PFSK-1 (cell line): ENCODE measurements at regions not wholly inside any gene's neighbourhood (a gene's known extent, or its start where the extent isn't known, plus 50 kb on each side); places are given as distances from the start of the nearest gene placed in this dataset.

Experiments used
- POLR2AphosphoS5 ChIP-seq: IDR thresholded peaks from 2 replicates; pipeline ENCODE4 v1.6.1; 2012; ENCODE audit warnings: low read depth, mild to moderate bottlenecking, control low read depth, low read length, moderate library complexity
- SIN3A ChIP-seq: IDR thresholded peaks from 2 replicates; pipeline ENCODE4 v1.6.1; 2012; ENCODE audit warnings: mild to moderate bottlenecking, low read length, moderate library complexity, borderline replicate concordance; ENCODE audit not compliant: insufficient read depth
- TF ChIP-seq, protein P1 (sequence below), 2 experiments: IDR thresholded peaks; 2 replicates each; pipeline versions ENCODE4 v1.6.1 to v1.8.0; 2011 to 2012; ENCODE audit warnings: low read depth in 2 of 2, low read length in 2 of 2, control low read depth in 1 of 2, inconsistent platforms in 1 of 2, mild to moderate bottlenecking in 1 of 2, moderate library complexity in 1 of 2; ENCODE audit not compliant: insufficient read depth in 1 of 2

DNA sequence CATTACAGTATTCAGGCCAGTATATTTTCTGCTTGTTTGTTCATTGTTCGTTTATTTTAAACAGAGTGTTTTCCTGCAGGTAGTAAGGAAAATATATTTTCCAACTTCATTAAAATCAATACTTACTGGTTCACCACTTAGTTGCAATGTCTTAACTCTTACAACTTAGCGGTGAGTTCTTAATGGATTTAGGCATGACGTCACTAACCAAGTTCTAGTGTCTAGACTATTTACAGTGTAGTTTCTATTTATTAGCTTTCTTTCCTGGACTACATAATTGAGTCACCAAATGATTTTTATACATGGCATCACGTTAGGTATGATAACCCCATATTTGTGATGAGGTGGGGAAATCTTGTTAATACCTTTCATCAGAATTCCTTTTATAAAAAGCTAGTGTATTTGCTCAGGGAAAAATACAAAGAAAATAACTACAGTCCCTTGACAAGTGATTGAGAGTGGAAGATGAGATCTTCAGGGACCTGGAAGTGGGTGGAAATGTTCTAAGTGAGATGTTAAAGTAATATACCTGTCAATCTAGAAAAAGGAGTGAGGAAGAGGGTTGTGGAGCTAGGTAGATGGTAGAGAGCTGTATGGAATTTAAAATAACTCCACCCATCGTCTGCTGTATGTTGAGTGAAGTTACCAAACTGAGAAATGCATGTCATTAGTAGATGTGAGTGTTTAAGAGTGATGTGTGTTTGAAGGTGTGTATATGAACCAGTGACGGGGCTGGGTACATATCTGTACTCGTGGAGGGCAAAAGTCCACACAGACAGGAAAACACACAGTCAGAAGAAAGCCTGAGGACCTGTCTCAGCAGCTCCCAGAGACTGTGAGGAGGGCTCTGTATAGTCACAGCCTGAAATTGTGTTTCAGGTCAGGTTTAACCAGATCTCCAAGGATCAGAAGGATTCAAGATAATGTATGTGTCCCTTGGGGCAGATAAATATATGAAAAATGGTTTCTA, 197.6 kb upstream of the ADAMTS5 start:
- TF ChIP-seq, protein P1, sequence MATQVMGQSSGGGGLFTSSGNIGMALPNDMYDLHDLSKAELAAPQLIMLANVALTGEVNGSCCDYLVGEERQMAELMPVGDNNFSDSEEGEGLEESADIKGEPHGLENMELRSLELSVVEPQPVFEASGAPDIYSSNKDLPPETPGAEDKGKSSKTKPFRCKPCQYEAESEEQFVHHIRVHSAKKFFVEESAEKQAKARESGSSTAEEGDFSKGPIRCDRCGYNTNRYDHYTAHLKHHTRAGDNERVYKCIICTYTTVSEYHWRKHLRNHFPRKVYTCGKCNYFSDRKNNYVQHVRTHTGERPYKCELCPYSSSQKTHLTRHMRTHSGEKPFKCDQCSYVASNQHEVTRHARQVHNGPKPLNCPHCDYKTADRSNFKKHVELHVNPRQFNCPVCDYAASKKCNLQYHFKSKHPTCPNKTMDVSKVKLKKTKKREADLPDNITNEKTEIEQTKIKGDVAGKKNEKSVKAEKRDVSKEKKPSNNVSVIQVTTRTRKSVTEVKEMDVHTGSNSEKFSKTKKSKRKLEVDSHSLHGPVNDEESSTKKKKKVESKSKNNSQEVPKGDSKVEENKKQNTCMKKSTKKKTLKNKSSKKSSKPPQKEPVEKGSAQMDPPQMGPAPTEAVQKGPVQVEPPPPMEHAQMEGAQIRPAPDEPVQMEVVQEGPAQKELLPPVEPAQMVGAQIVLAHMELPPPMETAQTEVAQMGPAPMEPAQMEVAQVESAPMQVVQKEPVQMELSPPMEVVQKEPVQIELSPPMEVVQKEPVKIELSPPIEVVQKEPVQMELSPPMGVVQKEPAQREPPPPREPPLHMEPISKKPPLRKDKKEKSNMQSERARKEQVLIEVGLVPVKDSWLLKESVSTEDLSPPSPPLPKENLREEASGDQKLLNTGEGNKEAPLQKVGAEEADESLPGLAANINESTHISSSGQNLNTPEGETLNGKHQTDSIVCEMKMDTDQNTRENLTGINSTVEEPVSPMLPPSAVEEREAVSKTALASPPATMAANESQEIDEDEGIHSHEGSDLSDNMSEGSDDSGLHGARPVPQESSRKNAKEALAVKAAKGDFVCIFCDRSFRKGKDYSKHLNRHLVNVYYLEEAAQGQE (IDR thresholded peaks at IDR 0.05; ENCODE audit: insufficient read depth in 1 of 2, low read depth in 2 of 2, low read length in 2 of 2), result no peak
- TF ChIP-seq SIN3A (no peak), POLR2AphosphoS5 (no peak)
